Cardiac fibroblast (primary cell): ENCODE measurements at regions not wholly inside any gene's neighbourhood (a gene's known extent, or its start where the extent isn't known, plus 50 kb on each side); places are given as distances from the start of the nearest gene placed in this dataset.
A peak's percentile ranks its signal among the peaks of the same experiment; 100 is the strongest.

Experiments
- DNase-seq, 2 donors: peaks; one replicate each; pipeline versions ENCODE4 v3.0.0 to v3.0.0-alpha.2; 2010; ENCODE audit warnings: low read depth in 2 of 2
- H3K4me3 ChIP-seq, 2 donors: replicated peaks in 1 of 2; 1 replicate in 1 of 2; 2 replicates in 1 of 2; pipeline ENCODE4 v1.5.1; 2011; ENCODE audit warnings: low read depth in 2 of 2, low read length in 2 of 2, mild to moderate bottlenecking in 2 of 2, moderate library complexity in 1 of 2
- TF ChIP-seq, protein P1 (sequence below): IDR thresholded peaks from one replicate; pipeline ENCODE4 v1.5.1; 2011; ENCODE audit warnings: low read depth, mild to moderate bottlenecking, low read length, inconsistent platforms

DNA sequence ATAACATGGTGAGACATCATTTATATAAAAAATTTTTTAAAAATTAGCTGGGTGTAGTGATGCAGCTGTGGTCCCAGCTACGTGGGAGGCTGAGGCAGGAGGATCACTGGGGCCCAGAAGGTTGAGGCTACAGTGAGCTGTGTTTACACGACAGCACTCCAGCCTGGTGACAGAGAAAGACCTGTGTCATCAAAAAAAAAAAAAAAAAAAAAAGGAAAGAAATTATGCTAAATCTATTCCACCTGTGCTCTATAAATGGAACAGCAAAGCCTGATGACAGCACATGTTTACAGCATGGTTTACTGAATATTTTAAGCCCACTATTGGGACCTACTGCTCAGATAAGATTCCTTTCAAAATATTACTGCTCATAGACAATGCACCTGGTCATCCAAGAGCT, 217.6 kb downstream of the PRDM2 start:
- H3K4me3 ChIP-seq = no peak overlapping the region
- TF ChIP-seq, protein P1, sequence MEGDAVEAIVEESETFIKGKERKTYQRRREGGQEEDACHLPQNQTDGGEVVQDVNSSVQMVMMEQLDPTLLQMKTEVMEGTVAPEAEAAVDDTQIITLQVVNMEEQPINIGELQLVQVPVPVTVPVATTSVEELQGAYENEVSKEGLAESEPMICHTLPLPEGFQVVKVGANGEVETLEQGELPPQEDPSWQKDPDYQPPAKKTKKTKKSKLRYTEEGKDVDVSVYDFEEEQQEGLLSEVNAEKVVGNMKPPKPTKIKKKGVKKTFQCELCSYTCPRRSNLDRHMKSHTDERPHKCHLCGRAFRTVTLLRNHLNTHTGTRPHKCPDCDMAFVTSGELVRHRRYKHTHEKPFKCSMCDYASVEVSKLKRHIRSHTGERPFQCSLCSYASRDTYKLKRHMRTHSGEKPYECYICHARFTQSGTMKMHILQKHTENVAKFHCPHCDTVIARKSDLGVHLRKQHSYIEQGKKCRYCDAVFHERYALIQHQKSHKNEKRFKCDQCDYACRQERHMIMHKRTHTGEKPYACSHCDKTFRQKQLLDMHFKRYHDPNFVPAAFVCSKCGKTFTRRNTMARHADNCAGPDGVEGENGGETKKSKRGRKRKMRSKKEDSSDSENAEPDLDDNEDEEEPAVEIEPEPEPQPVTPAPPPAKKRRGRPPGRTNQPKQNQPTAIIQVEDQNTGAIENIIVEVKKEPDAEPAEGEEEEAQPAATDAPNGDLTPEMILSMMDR = no peak
- no peak for DNase-seq

DNA sequence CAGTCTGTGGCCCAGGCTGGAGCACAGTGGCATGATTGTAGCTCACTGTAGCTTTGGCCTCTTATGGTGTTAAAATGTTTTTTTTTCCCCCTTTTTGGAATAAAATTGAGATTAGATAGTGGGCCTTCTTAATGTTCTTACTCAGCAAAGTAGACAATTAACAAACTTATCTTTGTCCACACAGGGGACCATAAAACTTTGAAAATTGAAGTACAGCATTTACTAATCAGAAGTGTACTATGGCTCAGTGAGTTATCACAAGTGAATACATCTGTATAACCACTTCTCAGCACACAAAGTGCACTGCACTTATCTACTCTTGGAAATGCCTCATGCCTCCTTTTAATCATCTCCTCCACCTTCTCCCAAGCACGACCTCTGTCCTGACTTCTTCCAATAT, 218.9 kb downstream of the PRDM2 start:
- TF ChIP-seq, protein P1 = no peak
- no peak for DNase-seq
- H3K4me3 ChIP-seq = no peak overlapping the region

DNA sequence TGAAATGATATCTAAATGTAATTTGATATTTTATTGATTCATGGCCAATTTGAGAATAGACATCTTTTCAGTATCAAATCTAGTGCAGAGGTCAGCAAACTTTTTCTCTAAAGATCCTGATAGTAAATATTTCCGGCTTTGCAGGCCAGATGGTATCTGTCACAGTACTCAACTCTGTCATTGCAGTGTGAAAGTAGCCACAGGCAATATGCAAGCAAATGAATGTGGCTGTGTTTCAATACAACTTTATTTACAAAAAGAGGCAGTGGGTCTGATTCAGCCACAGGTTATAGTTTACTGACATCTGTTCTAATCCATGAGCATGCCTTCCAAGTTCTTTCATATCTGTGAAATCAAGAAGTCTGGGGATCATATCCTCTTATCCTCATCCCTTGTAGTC, 221.2 kb downstream of the PRDM2 start:
- no peak for DNase-seq
- no peak overlapping the region for H3K4me3 ChIP-seq
- TF ChIP-seq, protein P1 = no peak

DNA sequence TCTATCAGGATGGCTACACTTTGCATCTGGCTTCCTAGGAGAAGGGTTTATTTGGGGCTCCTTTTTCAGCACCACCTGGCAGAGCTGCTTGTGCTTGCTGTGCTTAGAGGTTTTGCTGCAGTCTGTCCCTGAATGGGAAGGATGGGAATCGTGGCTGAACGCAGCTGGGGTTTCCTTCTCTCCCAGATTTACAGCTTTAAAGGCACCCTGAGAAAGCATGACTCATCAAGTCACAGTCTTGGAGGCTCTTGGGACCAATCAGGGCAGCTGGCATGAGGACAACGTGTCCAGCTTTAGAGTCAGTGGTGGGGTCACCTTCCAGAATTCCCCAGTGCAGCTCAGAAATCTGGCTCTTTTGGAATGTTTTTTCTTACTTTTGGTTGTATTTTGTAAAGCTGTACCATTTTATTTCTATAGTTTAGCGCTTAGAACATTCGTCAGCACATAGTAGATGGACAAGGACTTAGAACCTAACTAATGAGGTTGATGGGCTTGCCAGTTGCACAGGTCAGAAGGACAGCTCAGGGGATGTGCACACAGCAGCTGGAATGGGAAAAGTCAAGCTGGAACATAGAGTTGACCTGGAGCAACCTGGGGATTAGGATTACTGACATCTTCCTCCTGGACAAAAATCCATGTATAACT, 222.6 kb downstream of the PRDM2 start:
- DNase-seq = peak in 1 of 2 donors; percentile 11

DNA sequence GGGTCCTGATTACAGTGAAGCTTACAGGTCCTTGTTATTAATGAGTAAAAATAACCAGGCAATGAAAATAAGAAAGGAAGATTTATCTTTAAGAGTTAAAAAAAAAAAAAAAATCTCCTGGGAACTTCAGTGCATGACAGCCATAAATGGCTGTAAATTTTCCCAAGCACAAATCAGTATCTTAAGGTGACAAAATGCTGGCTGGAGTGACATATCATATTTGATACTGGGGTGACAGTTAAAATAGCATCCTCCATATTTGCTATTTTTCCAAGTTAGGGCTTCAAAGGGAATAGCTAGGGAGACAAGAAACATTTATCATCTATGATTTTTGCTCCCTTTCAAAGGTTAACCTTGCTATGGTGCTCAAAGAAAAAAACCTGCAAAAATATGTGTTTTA, 226.6 kb downstream of the PRDM2 start:
- TF ChIP-seq, protein P1 = no peak
- no peak overlapping the region for H3K4me3 ChIP-seq
- no peak for DNase-seq

More for the DNA sequence above, 222.6 kb downstream of the PRDM2 start:
- TF ChIP-seq, protein P1 = no peak
- H3K4me3 ChIP-seq = no peak overlapping the region

DNA sequence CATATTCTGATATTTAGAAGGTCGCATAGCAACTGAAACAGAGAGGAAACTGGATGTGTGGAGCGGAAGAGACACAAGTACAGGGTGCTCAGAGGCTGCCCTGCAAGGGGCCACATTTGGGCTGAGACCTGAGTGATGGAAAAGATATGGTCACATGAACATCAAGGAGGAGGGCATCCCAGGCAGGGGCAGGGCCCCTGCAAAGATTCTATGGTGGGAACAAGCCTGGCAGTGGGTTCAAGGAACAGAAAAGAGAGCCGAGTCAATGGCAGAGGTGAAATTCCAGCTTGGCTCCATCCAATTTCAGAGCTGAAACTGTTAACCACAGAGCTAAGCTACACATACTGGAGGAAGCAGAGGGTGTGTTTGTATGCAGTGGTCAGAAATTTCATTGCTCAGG, 227.7 kb downstream of the PRDM2 start:
- TF ChIP-seq, protein P1 = no peak
- no peak for DNase-seq
- H3K4me3 ChIP-seq = no peak overlapping the region

DNA sequence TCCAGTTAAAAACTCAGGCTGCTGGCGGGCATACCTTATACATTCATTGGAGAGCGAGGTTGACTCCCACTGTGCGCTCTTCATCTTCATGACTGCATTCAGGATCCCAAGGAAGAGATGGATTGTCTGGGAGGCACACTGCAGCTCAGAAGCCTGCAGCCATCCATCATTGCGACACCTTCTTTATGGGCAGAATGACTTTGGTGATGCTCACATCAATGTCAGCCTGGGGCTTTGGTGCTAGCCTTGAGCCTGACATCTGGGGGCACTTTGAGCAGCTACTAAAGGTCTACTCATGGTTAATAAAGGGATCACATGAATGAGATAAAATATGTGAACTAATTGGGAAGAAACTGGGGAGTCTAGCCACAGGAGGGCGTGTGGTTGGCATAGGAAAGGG, 229.3 kb downstream of the PRDM2 start:
- H3K4me3 ChIP-seq = no peak overlapping the region
- TF ChIP-seq, protein P1 = no peak
- DNase-seq = no peak
